ENCODE measurements at regions not wholly inside any gene's neighbourhood (a gene's known extent, or its start where the extent isn't known, plus 50 kb on each side); places are given as distances from the start of the nearest gene placed in this dataset.

- TF ChIP-seq CTCF (IDR thresholded peaks at IDR 0.05), result no peak
- ATAC-seq (ENCODE audit: low FRiP score) (no peak), DNase-seq (ENCODE audit: low spot score) (no peak)
Observed at GRCh38 chr18:73421010-73421409, 553.2 kb upstream of the NETO1 start.

- no peak for ATAC-seq (ENCODE audit: low FRiP score)
- no peak for TF ChIP-seq CTCF (IDR thresholded peaks at IDR 0.05)
- no peak for DNase-seq (ENCODE audit: low spot score)
Observed at GRCh38 chr18:73419531-73419930, 551.7 kb upstream of the NETO1 start.

GRCh38 chr18:73414598-73414997 lies 546.8 kb upstream of the NETO1 start:
- DNase-seq (ENCODE audit: low spot score) (no peak), ATAC-seq (ENCODE audit: low FRiP score) (peak; percentile 88)
- no peak for TF ChIP-seq CTCF (IDR thresholded peaks at IDR 0.05)

- TF ChIP-seq CTCF (IDR thresholded peaks at IDR 0.05), result no peak
- no peak for ATAC-seq (ENCODE audit: low FRiP score)
- no peak for DNase-seq (ENCODE audit: low spot score)
Observed at GRCh38 chr18:73414069-73414468, 546.3 kb upstream of the NETO1 start.

- DNase-seq (ENCODE audit: low spot score), result no peak
- TF ChIP-seq CTCF (IDR thresholded peaks at IDR 0.05), result no peak
- ATAC-seq (ENCODE audit: low FRiP score), result no peak
Observed at GRCh38 chr18:73409242-73409641, 541.5 kb upstream of the NETO1 start.

GRCh38 chr18:73408469-73408868 lies 540.7 kb upstream of the NETO1 start:
- DNase-seq (ENCODE audit: low spot score), result no peak
- TF ChIP-seq CTCF (IDR thresholded peaks at IDR 0.05), result no peak
- no peak for ATAC-seq (ENCODE audit: low FRiP score)

GRCh38 chr18:73407506-73407905 lies 539.7 kb upstream of the NETO1 start:
- ATAC-seq (ENCODE audit: low FRiP score) (no peak), DNase-seq (ENCODE audit: low spot score) (no peak)
- TF ChIP-seq CTCF (IDR thresholded peaks at IDR 0.05), result no peak

Data from omental fat pad (tissue), 3 donors.